HG02943 (cell line): ENCODE measurements at regions not wholly inside any gene's neighbourhood (a gene's known extent, or its start where the extent isn't known, plus 50 kb on each side); places are given as distances from the start of the nearest gene placed in this dataset.

Experiments used
- ATAC-seq: cut with Tn5 transposase; IDR thresholded peaks from one replicate; pipeline ENCODE4 v1.9.1; 2021; ENCODE audit warnings: mild to moderate bottlenecking, low read depth, moderate library complexity; ENCODE audit not compliant: unreplicated experiment

GRCh38 chr12:4002601-4003000 is 129.4 kb upstream of the PARP11 start:
- no peak for ATAC-seq

DNA sequence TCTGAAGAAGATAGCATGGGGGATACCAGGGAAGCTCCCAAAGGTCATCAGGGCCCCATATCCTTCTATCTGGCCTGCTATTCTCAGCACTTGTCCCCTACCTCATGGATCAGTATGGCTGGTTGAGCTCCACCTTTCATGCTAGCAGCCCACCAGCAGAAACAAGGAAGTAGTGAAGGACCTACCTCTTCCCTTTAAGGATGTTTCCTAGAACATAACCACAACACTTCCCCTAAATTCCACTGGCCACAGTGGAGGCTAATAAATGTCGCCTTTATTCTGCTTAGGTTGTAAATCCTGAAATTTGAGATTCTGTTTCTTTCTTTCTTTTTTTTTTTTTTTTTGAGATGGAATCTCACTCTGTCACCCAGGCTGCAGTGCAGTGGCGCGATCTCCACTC is 128.6 kb upstream of the PARP11 start:
- no peak for ATAC-seq

- no peak for ATAC-seq
Measured at GRCh38 chr12:4001031-4001430, 127.8 kb upstream of the PARP11 start.

GRCh38 chr12:3999904-4000303 is 126.7 kb upstream of the PARP11 start:
- ATAC-seq, result no peak

- ATAC-seq, result no peak
Measured at GRCh38 chr12:3998968-3999792, 126.0 kb upstream of the PARP11 start.

DNA sequence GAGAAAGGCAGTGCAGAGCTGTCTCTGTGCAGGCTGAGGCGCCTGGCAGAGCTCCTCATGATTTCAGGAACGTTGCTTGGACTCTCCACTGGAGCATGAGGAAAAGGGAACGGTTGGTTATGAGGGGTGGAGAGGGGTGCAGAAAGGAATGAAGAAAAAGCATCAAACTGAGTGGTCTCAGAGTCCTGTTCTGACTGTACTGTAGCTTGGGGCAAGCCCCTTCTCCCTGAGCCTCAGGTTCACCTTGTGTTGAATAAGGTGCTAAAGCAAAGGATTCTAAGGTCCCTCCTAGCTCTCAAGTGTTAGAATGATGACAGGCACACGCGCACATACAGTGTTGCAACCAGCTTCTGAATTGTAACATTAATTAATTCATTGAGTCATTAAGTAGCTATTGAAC is 125.2 kb upstream of the PARP11 start:
- ATAC-seq, result no peak

GRCh38 chr12:3996322-3996721 is 123.1 kb upstream of the PARP11 start:
- ATAC-seq, result no peak

- no peak for ATAC-seq
Measured at GRCh38 chr12:3995306-3995705, 122.1 kb upstream of the PARP11 start.

GRCh38 chr12:3994500-3994899 is 121.3 kb upstream of the PARP11 start:
- no peak for ATAC-seq

DNA sequence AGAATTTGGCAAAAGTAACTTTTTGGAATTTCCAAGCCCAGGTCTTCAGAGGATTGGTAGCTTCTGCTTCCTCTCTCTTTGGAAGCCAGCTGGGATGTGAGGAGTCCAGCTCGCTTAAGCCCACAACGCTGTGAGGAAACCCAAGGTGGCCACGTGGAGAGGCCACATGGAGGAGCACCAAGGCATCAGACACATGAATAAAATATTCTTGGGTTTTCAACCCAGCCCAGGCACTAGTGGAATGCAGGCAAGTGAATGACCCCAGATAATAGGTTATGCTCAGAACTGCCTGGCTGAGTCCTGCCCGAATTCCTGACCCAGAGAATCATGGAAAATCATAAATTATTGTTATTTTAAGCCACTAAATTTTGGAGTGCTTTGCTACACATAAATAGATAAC is 119.7 kb upstream of the PARP11 start:
- no peak for ATAC-seq

GRCh38 chr12:3991798-3992580 is 118.8 kb upstream of the PARP11 start:
- no peak for ATAC-seq

- ATAC-seq, result no peak
Measured at GRCh38 chr12:3990501-3991280, 117.5 kb upstream of the PARP11 start.

DNA sequence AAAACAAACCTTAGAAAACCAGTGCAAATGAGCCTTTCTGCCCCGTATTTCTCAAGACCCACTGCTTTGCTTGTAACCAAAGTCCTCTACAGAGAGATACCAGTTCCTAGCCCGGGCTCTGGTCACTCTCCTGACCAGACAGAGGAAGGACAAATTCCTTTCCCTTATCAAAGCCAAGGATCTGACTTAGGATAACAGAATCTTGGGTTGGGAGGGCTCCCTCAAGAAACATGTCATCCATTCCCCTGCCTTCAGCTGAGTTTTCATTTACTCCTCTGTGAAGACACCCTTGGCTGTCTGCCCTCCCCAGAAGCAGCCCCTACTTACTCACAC is 116.0 kb upstream of the PARP11 start:
- ATAC-seq, result no peak

DNA sequence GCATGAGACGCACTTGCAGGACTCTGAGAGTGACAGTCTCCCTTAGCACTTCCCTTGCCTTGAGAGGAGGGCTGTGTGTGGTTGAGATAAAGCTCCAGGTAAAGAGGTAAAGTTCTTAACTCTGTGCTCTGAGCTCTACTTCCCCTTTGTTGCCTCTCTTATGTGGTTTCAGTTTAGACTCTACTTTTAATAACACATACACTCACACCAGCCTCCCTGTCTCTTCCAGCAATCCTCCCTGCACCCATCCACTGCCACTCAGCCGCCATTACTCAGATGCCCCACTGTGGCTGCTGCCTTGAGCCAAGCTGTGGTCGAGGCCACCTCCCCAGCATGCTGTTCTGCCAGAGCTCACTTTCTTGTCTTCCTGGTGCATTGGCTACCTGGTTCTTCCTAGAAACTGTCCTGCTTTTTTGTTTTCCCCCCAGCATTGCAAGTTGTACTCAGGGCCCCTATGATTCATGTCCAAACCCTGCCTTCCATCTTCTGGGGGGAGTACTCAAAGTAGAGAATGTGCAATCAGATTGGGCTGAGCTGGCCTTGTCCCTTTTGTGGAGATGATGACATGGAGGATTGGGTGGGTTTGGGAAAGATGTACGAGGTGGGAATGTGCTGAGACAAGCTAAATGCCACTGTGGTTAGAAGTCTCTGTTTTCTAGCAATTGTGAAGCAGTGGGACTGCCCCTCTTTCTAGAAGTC is 115.5 kb upstream of the PARP11 start:
- ATAC-seq, result no peak

GRCh38 chr12:3987571-3987970 is 114.4 kb upstream of the PARP11 start:
- ATAC-seq, result no peak

DNA sequence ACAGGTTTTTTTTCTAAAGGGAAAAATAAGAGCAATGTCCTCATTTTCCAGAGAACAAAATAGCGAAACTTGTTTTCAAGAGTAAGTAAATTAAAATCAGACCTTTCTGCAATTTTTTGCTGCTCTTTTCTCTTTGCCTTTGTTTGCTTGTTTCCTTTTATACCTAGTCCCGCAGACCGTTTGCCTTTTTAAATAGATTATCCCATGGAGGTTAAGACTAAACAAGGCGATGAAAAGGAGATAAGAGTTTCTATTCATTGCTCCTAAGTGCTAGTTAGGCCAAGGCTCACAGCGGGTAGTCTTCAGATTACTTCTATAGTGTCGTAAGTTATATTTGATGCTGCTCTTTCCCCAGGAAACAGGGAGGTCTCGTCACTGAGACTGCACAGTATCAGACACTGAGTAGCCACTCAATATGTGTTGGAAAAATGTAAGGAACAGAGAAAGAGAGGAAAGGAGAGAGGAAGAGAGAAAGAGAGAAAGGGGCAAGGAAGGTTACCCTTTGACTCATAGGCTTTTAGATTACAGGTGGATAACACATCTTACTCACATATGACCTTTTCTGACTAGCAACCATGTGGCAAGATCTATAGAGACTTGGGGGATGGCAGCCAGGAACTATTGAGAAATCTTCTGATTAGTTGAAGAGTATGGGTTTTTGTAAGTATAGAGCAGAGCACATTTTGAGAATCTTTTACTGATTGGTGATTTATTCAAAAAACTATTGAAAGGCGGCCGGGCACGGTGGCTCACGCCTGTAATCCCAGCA is 107.5 kb upstream of the PARP11 start:
- no peak for ATAC-seq

DNA sequence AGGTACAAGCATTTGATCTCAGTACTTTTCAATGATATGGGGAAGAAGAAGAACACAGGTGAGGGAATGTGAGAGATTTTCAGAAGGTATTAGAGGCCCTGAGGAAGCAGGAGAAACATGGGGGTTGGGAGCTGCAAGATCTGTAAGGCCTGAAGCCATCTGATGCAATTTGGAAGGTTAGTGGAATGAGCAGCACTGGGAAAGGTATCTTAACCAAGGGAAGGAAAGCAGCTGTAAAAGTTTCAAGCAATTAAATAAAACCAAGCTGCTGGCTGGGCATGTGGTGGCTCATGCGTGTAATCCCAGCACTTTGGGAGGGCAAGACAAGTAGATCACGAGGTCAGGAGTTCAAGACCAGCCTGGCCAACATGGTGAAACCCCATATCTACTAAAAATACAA is 104.4 kb upstream of the PARP11 start:
- no peak for ATAC-seq

- ATAC-seq, result no peak
Measured at GRCh38 chr12:3976351-3976938, 103.2 kb upstream of the PARP11 start.

DNA sequence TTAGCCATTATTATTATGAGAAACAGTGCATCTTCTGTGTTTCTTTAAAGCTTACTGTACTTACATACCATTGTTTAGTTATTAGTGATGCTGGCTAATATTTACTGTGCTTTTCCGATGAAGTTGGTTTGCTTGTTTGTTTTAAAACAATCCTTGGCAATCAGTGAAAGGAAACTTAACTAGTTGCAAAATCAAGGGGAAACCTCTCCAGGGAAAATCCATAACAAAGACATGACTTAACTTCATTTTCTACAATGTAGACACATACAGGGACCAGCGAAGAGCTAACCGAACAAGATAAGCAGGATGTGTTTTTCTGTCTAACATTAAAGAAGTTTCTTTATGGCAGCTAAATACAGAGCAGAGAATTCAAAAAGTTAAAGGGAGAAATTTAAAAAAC is 102.5 kb upstream of the PARP11 start:
- ATAC-seq, result no peak

GRCh38 chr12:3974883-3975282 is 101.7 kb upstream of the PARP11 start:
- no peak for ATAC-seq
